HG03159 (cell line): ENCODE measurements at regions not wholly inside any gene's neighbourhood (a gene's known extent, or its start where the extent isn't known, plus 50 kb on each side); places are given as distances from the start of the nearest gene placed in this dataset.

Source experiments
- ATAC-seq: cut with Tn5 transposase; IDR thresholded peaks from one replicate; pipeline ENCODE4 v1.9.1; 2021; ENCODE audit warnings: mild to moderate bottlenecking, moderate library complexity; ENCODE audit not compliant: unreplicated experiment

- no peak for ATAC-seq
These were observed 731.4 kb upstream of the RIOK2 start for GRCh38 chr5:97914483-97914882.

- ATAC-seq = no peak
These were observed 732.1 kb upstream of the RIOK2 start for GRCh38 chr5:97915106-97915505.

- ATAC-seq = no peak
These were observed 735.0 kb upstream of the RIOK2 start for GRCh38 chr5:97918057-97918456.

- no peak for ATAC-seq
These were observed 735.6 kb upstream of the RIOK2 start for GRCh38 chr5:97918620-97919019.

- no peak for ATAC-seq
These were observed 736.7 kb upstream of the RIOK2 start for GRCh38 chr5:97919719-97920118.

- no peak for ATAC-seq
These were observed 739.7 kb upstream of the RIOK2 start for GRCh38 chr5:97922776-97923175.

- peak; percentile 69 for ATAC-seq
These were observed 740.4 kb upstream of the RIOK2 start for GRCh38 chr5:97923496-97923895.

GRCh38 chr5:97923997-97924396, 741.0 kb upstream of the RIOK2 start:
- ATAC-seq = peak; percentile 69

GRCh38 chr5:97929383-97929782, 746.3 kb upstream of the RIOK2 start:
- ATAC-seq = no peak

GRCh38 chr5:97931829-97932228, 748.8 kb upstream of the RIOK2 start:
- ATAC-seq = no peak

- no peak for ATAC-seq
These were observed 753.2 kb upstream of the RIOK2 start for GRCh38 chr5:97936231-97936630.

GRCh38 chr5:97937846-97938245, 754.8 kb upstream of the RIOK2 start:
- ATAC-seq = no peak

- ATAC-seq = no peak
These were observed 760.0 kb upstream of the RIOK2 start for GRCh38 chr5:97943036-97943435.

- no peak for ATAC-seq
These were observed 768.1 kb upstream of the RIOK2 start for GRCh38 chr5:97951139-97951538.

GRCh38 chr5:97955450-97955849, 772.4 kb upstream of the RIOK2 start:
- ATAC-seq = no peak

- ATAC-seq = no peak
These were observed 784.2 kb upstream of the RIOK2 start for GRCh38 chr5:97967292-97967691.

- ATAC-seq = no peak
These were observed 785.3 kb upstream of the RIOK2 start for GRCh38 chr5:97968346-97968745.

- ATAC-seq = no peak
These were observed 793.7 kb upstream of the RGMB start for GRCh38 chr5:97979740-97980139.

GRCh38 chr5:97980291-97980690, 793.2 kb upstream of the RGMB start:
- ATAC-seq = no peak

- no peak for ATAC-seq
These were observed 787.4 kb upstream of the RGMB start for GRCh38 chr5:97986069-97986468.

GRCh38 chr5:97991236-97991635, 782.2 kb upstream of the RGMB start:
- no peak for ATAC-seq

- ATAC-seq = no peak
These were observed 774.5 kb upstream of the RGMB start for GRCh38 chr5:97998941-97999340.

- no peak for ATAC-seq
These were observed 769.0 kb upstream of the RGMB start for GRCh38 chr5:98004463-98004862.

GRCh38 chr5:98016771-98017170, 756.7 kb upstream of the RGMB start:
- no peak for ATAC-seq
